HL-60 (cell line): ENCODE measurements at regions not wholly inside any gene's neighbourhood (a gene's known extent, or its start where the extent isn't known, plus 50 kb on each side); places are given as distances from the start of the nearest gene placed in this dataset.

Source experiments
- DNase-seq, 2 experiments: peaks; one replicate each; pipeline ENCODE4 v3.0.0-alpha.2; 2010 to 2020; ENCODE audit warnings: low read depth in 1 of 2, low spot score in 1 of 2
- H3K27ac ChIP-seq: fragments of 250-450 bp; sonication (Bioruptor Pico); replicated peaks from 2 replicates; pipeline ENCODE4 v1.5.1; 2020; ENCODE audit warnings: mild to moderate bottlenecking, moderate library complexity
- H3K27me3 ChIP-seq: fragments of 250-450 bp; sonication (Bioruptor Pico); 2 replicates; pipeline ENCODE4 v1.5.1; 2021; ENCODE audit warnings: mild to moderate bottlenecking, moderate library complexity; ENCODE audit not compliant: insufficient read depth, poor library complexity, severe bottlenecking
- H3K4me3 ChIP-seq: replicated peaks from 2 replicates; pipeline ENCODE4 v1.5.1; 2011; ENCODE audit warnings: mild to moderate bottlenecking, control low read depth, low read length; ENCODE audit not compliant: insufficient read depth
- GABPA ChIP-seq: IDR thresholded peaks from 2 replicates; pipeline ENCODE4 v1.6.1; 2012; ENCODE audit warnings: low read depth
- POLR2AphosphoS5 ChIP-seq: IDR thresholded peaks from 2 replicates; pipeline ENCODE4 v1.6.1; 2012; ENCODE audit warnings: low read depth
- REST ChIP-seq: IDR thresholded peaks from 2 replicates; pipeline ENCODE4 v1.6.1; 2012; ENCODE audit warnings: low read depth; ENCODE audit not compliant: insufficient replicate concordance
- SPI1 ChIP-seq: IDR thresholded peaks from 2 replicates; pipeline ENCODE4 v1.6.1; 2012; ENCODE audit warnings: low read depth, mild to moderate bottlenecking, borderline replicate concordance
- TF ChIP-seq, protein P1 (sequence below): IDR thresholded peaks from one replicate; pipeline ENCODE4 v1.5.1; 2011; ENCODE audit warnings: low read length, control low read depth, inconsistent platforms; ENCODE audit not compliant: insufficient read depth

- Histone ChIP-seq H3K27ac (no peak overlapping the region), H3K4me3 (no peak overlapping the region), H3K27me3 (no peaks in the 10 kb centered on the region)
- TF ChIP-seq GABPA = no peak
- DNase-seq = no peak
Measured at GRCh38 chr7:68203251-68203650, 1206.6 kb downstream of the TYW1 start.

- no peaks in the 10 kb centered on the region for H3K27me3 ChIP-seq
- no peak overlapping the region for H3K4me3 ChIP-seq
- no peak overlapping the region for H3K27ac ChIP-seq
- TF ChIP-seq, protein P1, sequence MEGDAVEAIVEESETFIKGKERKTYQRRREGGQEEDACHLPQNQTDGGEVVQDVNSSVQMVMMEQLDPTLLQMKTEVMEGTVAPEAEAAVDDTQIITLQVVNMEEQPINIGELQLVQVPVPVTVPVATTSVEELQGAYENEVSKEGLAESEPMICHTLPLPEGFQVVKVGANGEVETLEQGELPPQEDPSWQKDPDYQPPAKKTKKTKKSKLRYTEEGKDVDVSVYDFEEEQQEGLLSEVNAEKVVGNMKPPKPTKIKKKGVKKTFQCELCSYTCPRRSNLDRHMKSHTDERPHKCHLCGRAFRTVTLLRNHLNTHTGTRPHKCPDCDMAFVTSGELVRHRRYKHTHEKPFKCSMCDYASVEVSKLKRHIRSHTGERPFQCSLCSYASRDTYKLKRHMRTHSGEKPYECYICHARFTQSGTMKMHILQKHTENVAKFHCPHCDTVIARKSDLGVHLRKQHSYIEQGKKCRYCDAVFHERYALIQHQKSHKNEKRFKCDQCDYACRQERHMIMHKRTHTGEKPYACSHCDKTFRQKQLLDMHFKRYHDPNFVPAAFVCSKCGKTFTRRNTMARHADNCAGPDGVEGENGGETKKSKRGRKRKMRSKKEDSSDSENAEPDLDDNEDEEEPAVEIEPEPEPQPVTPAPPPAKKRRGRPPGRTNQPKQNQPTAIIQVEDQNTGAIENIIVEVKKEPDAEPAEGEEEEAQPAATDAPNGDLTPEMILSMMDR = no peak
- TF ChIP-seq REST (no peak), GABPA (no peak)
- no peak for DNase-seq
Measured at GRCh38 chr7:68205826-68206225, 1209.2 kb downstream of the TYW1 start.

DNA sequence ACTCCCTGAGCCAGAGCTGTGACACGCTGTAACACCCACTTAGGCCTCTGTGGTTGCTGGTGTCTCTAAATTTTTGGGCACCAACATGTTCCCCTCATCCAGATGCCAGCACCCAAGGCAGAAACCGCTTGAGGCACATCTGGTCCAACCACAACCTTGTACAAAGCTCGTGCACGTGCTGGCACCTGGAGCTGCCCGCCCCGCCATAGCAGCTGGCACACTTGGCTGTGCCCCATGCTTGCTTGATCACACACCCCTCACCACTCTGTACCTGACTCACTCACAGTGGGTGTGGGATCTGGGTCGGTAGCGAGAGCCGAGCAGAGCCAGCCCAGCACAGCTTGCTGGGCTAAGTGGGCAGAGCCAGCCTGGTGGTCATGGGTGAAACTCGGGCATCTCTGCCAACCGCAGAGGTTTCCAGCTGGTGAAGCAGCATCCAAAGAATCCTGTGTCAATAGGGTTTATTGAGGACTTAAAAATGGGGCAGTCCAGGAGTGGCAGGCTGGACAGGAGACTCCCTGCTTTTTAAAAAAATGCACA, 1210.4 kb downstream of the TYW1 start:
- Histone ChIP-seq H3K4me3 (no peak overlapping the region), H3K27ac (no peak overlapping the region), H3K27me3 (no peaks in the 10 kb centered on the region)
- TF ChIP-seq REST (no peak), GABPA (no peak), SPI1 (no peak), POLR2AphosphoS5 (no peak)
- no peak for DNase-seq

DNA sequence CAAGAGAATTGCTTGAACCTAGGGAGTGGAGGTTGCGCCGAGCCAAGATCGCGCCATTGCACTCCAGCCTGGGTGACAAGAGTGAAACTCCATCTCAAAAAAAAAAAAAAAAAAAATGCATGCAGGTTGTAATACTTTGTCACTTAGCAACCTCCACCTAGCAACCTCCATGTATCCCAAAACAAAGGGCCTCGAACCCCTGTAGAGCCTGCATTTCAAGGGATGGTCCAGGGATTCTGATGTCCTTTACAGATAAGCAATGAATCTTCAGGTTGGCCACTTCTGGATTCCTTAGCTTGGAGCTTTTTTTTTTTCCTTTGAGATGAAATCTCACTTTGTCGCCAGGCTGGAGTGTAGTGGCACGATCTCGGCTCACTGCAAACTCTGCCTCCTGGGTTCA, 1211.0 kb downstream of the TYW1 start:
- no peak overlapping the region for H3K4me3 ChIP-seq
- no peak for DNase-seq
- TF ChIP-seq, protein P1 = no peak
- TF ChIP-seq POLR2AphosphoS5 (no peak), GABPA (no peak), SPI1 (no peak)
- no peak overlapping the region for H3K27ac ChIP-seq
- H3K27me3 ChIP-seq = no peaks in the 10 kb centered on the region

GRCh38 chr7:68209486-68209885, 1212.9 kb downstream of the TYW1 start:
- TF ChIP-seq, protein P1 = no peak
- TF ChIP-seq SPI1 (no peak), REST (no peak), GABPA (no peak), POLR2AphosphoS5 (no peak)
- no peak overlapping the region for H3K27ac ChIP-seq
- H3K4me3 ChIP-seq = no peak overlapping the region
- no peaks in the 10 kb centered on the region for H3K27me3 ChIP-seq
- no peak for DNase-seq
